Mesendoderm (in vitro differentiated cells): ENCODE measurements at regions not wholly inside any gene's neighbourhood (a gene's known extent, or its start where the extent isn't known, plus 50 kb on each side); places are given as distances from the start of the nearest gene placed in this dataset.
"Not testable (repeated sequence)": the region's sequence is repeated elsewhere in the genome, so short reads cannot be mapped to it uniquely, and the experiment has no call there.

Experiments
- DNase-seq: peaks from one replicate; pipeline ENCODE4 v3.0.0; 2013
- H2AK5ac ChIP-seq: 2 replicates; pipeline ENCODE4 v1.6.1; 2013; ENCODE audit warnings: low read length, inconsistent platforms
- H2BK120ac ChIP-seq: 2 replicates; pipeline ENCODE4 v1.6.1; 2013; ENCODE audit warnings: low read depth, mild to moderate bottlenecking, low read length, moderate library complexity, mixed read lengths
- H2BK15ac ChIP-seq: replicated peaks from 2 replicates; pipeline ENCODE4 v1.6.1; 2013; ENCODE audit warnings: low read depth, mild to moderate bottlenecking, moderate library complexity
- H2BK5ac ChIP-seq: 2 replicates; pipeline ENCODE4 v1.6.1; 2013; ENCODE audit warnings: low read length, inconsistent platforms
- H3K18ac ChIP-seq: 2 replicates; pipeline ENCODE4 v1.6.1; 2013; ENCODE audit warnings: mild to moderate bottlenecking, low read length, mixed read lengths
- H3K23ac ChIP-seq: one replicate; pipeline ENCODE4 v1.6.1; 2013; ENCODE audit warnings: low read length
- H3K27ac ChIP-seq: 2 replicates; pipeline ENCODE4 v1.5.1; 2013; ENCODE audit warnings: low read depth, mild to moderate bottlenecking, inconsistent platforms, low read length, moderate library complexity
- H3K27me3 ChIP-seq: 2 replicates; pipeline ENCODE4 v1.6.1; 2013; ENCODE audit warnings: low read length, control low read depth, mild to moderate bottlenecking, inconsistent platforms; ENCODE audit not compliant: insufficient read depth, poor library complexity
- H3K36me3 ChIP-seq: 2 replicates; pipeline ENCODE4 v1.6.1; 2013; ENCODE audit warnings: low read length, inconsistent platforms; ENCODE audit not compliant: control insufficient read depth, insufficient read depth
- H3K4ac ChIP-seq: one replicate; pipeline ENCODE4 v1.6.1; 2013; ENCODE audit warnings: low read depth, mild to moderate bottlenecking, low read length, moderate library complexity
- H3K4me1 ChIP-seq: 2 replicates; pipeline ENCODE4 v1.6.1; 2013; ENCODE audit warnings: low read depth, low read length, inconsistent platforms; ENCODE audit not compliant: control insufficient read depth
- H3K4me2 ChIP-seq: 2 replicates; pipeline ENCODE4 v1.6.1; 2013; ENCODE audit warnings: low read length
- H3K4me3 ChIP-seq: 2 replicates; pipeline ENCODE4 v1.5.1; 2013; ENCODE audit warnings: mild to moderate bottlenecking, low read length
- H3K56ac ChIP-seq: one replicate; pipeline ENCODE4 v1.6.1; 2013; ENCODE audit warnings: low read length
- H3K79me1 ChIP-seq: 2 replicates; pipeline ENCODE4 v1.6.1; 2013; ENCODE audit warnings: low read length, inconsistent platforms
- H3K79me2 ChIP-seq: 2 replicates; pipeline ENCODE4 v1.6.1; 2013; ENCODE audit warnings: mild to moderate bottlenecking, low read length; ENCODE audit not compliant: control insufficient read depth, insufficient read depth
- H3K9ac ChIP-seq: 2 replicates; pipeline ENCODE4 v1.6.1; 2013; ENCODE audit warnings: low read length, inconsistent platforms
- H4K5ac ChIP-seq: one replicate; pipeline ENCODE4 v1.6.1; 2013; ENCODE audit warnings: low read length
- H4K8ac ChIP-seq: one replicate; pipeline ENCODE4 v1.6.1; 2013; ENCODE audit warnings: low read depth, mild to moderate bottlenecking, control low read depth, low read length, moderate library complexity
- WGBS: extraction: QIAGEN DNeasy Blood & Tissue Kit; methylation state at CpG from one replicate; pipeline ENCODE4 v1.1.7; 2013; ENCODE audit warnings: low lambda C conversion rate, missing lambda C conversion rate; ENCODE audit not compliant: insufficient coverage; ENCODE audit errors: extremely low coverage; 5-methylcytosine and 5-hydroxymethylcytosine counted together

- no peaks in the 10 kb centered on the region for H3K36me3 ChIP-seq
- no peak for DNase-seq
Observed at GRCh38 chr2:144629935-144630334, 110.0 kb upstream of the ZEB2 start.

GRCh38 chr2:144628566-144628965 is 108.6 kb upstream of the ZEB2 start:
- Histone ChIP-seq H3K79me1 (no peaks in the 10 kb centered on the region), H3K4me3 (no peak overlapping the region), H3K56ac (no peak overlapping the region), H2BK5ac (no peak overlapping the region), H3K79me2 (no peaks in the 10 kb centered on the region), H3K4ac (no peak overlapping the region), H3K27ac (no peak overlapping the region), H3K27me3 (no peaks in the 10 kb centered on the region), H3K36me3 (no peaks in the 10 kb centered on the region), H3K4me2 (no peak overlapping the region), H3K9ac (no peak overlapping the region), H2BK120ac (no peak overlapping the region), H2BK15ac (no peak overlapping the region), H3K23ac (no peak overlapping the region), H3K18ac (no peak overlapping the region), H3K4me1 (peaks cover 3% of the 10 kb centered on the region), H2AK5ac (no peak overlapping the region), H4K5ac (no peak overlapping the region), H4K8ac (no peak overlapping the region)
- DNase-seq: no peak

More at GRCh38 chr2:144629935-144630334, 110.0 kb upstream of the ZEB2 start:
- Histone ChIP-seq H3K56ac (no peak overlapping the region), H2BK15ac (no peak overlapping the region), H3K23ac (no peak overlapping the region), H3K9ac (no peak overlapping the region), H2AK5ac (no peak overlapping the region), H3K27ac (no peak overlapping the region), H2BK120ac (no peak overlapping the region), H4K5ac (no peak overlapping the region), H3K4me3 (no peak overlapping the region), H3K27me3 (no peaks in the 10 kb centered on the region), H3K79me1 (no peaks in the 10 kb centered on the region), H3K4me1 (peaks cover 3% of the 10 kb centered on the region), H2BK5ac (no peak overlapping the region), H3K4me2 (no peak overlapping the region), H3K79me2 (no peaks in the 10 kb centered on the region), H3K18ac (no peak overlapping the region), H4K8ac (no peak overlapping the region), H3K4ac (no peak overlapping the region)

DNA sequence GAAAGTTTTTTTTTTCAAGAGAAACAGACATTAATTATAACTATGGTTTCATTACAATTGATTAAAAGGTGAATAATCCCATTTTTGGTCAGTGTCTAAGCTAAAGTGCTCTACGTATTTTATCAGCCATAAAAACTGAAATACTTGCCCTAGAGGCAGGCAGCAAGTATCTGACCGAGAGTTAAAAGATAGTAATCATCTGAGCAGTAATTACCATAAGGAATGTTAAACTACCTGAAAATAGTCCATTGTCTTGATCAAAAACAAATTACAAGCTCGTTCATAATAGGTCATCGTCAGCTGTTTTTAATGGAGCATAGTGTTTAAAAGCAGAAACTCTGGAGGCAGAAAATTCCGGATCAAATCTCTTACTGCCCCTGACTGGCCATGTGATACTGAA is 105.7 kb upstream of the ZEB2 start:
- no peak overlapping the region for H2BK15ac ChIP-seq
- no peak overlapping the region for H3K27ac ChIP-seq
- H2AK5ac ChIP-seq: no peak overlapping the region
- H4K5ac ChIP-seq: no peak overlapping the region
- no peak overlapping the region for H3K9ac ChIP-seq
- no peak overlapping the region for H3K18ac ChIP-seq
- H3K4me1 ChIP-seq: peaks cover 3% of the 10 kb centered on the region
- no peak overlapping the region for H3K56ac ChIP-seq
- no peak overlapping the region for H3K23ac ChIP-seq
- peak; percentile 6 for DNase-seq
- H3K36me3 ChIP-seq: no peaks in the 10 kb centered on the region
- no peak overlapping the region for H4K8ac ChIP-seq
- no peaks in the 10 kb centered on the region for H3K79me1 ChIP-seq
- no peak overlapping the region for H2BK5ac ChIP-seq
- no peaks in the 10 kb centered on the region for H3K27me3 ChIP-seq
- H2BK120ac ChIP-seq: no peak overlapping the region
- H3K79me2 ChIP-seq: no peaks in the 10 kb centered on the region
- WGBS: no CpG with 5 or more reads among the region's 5 CpGs
- H3K4me3 ChIP-seq: no peak overlapping the region
- no peak overlapping the region for H3K4ac ChIP-seq
- H3K4me2 ChIP-seq: no peak overlapping the region

DNA sequence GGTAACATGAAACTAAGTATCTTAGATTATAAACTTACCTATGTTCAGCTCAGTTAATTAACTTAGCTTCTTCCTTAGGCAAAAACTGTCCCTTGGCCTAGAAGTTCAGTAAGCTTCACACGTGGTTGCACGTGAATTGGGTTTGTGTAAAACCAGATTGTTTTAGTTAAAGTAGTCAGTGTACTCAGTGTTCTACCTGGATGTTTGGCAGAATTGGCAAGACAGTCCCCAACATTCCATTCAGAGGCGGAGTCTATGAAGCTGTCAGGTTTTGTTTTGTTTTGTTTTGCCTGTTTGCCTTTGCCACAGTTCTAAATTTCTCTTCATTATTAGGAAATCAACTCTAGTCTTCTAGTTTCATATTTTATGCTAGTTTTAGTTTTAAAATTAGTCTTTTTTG is 105.3 kb upstream of the ZEB2 start:
- Histone ChIP-seq H3K9ac (no peak overlapping the region), H3K27me3 (no peaks in the 10 kb centered on the region), H3K56ac (no peak overlapping the region), H3K18ac (no peak overlapping the region), H3K23ac (no peak overlapping the region), H3K4me2 (no peak overlapping the region), H2AK5ac (no peak overlapping the region), H3K36me3 (no peaks in the 10 kb centered on the region), H3K4ac (no peak overlapping the region), H2BK15ac (no peak overlapping the region), H3K4me3 (no peak overlapping the region), H4K5ac (no peak overlapping the region), H3K4me1 (peaks cover 3% of the 10 kb centered on the region), H2BK5ac (no peak overlapping the region), H2BK120ac (no peak overlapping the region), H3K27ac (no peak overlapping the region), H3K79me1 (no peaks in the 10 kb centered on the region), H4K8ac (no peak overlapping the region), H3K79me2 (no peaks in the 10 kb centered on the region)
- DNase-seq: no peak
- no CpG with 5 or more reads among the region's 3 CpGs for WGBS

GRCh38 chr2:144624451-144624850 is 104.5 kb upstream of the ZEB2 start:
- Histone ChIP-seq H2BK120ac (no peak overlapping the region), H3K4me2 (no peak overlapping the region), H3K79me2 (no peaks in the 10 kb centered on the region), H3K56ac (no peak overlapping the region), H3K36me3 (no peaks in the 10 kb centered on the region), H3K4me3 (no peak overlapping the region), H4K8ac (no peak overlapping the region), H3K18ac (no peak overlapping the region), H3K23ac (no peak overlapping the region), H4K5ac (no peak overlapping the region), H2AK5ac (no peak overlapping the region), H3K4me1 (peaks cover 3% of the 10 kb centered on the region), H2BK15ac (no peak overlapping the region), H3K79me1 (no peaks in the 10 kb centered on the region), H2BK5ac (no peak overlapping the region), H3K4ac (no peak overlapping the region), H3K27me3 (no peaks in the 10 kb centered on the region), H3K27ac (no peak overlapping the region), H3K9ac (no peak overlapping the region)
- DNase-seq: no peak
- WGBS: no CpG with 5 or more reads among the region's 4 CpGs

GRCh38 chr2:144622373-144622772 is 102.5 kb upstream of the ZEB2 start:
- H2BK5ac ChIP-seq, H3K79me1 ChIP-seq, H3K56ac ChIP-seq, H3K4me1 ChIP-seq, H3K23ac ChIP-seq, H2BK120ac ChIP-seq, H3K4me3 ChIP-seq, H2AK5ac ChIP-seq, H4K5ac ChIP-seq, H3K27ac ChIP-seq, DNase-seq, H3K36me3 ChIP-seq, H3K4ac ChIP-seq, H4K8ac ChIP-seq, H3K9ac ChIP-seq, H3K79me2 ChIP-seq, H3K27me3 ChIP-seq, H3K18ac ChIP-seq, H2BK15ac ChIP-seq, H3K4me2 ChIP-seq: not testable (repeated sequence)
- WGBS: no CpG with 5 or more reads among the region's 1 CpG
